HPDE6-E6E7 (cell line): ENCODE measurements at regions not wholly inside any gene's neighbourhood (a gene's known extent, or its start where the extent isn't known, plus 50 kb on each side); places are given as distances from the start of the nearest gene placed in this dataset.
"Not testable (repeated sequence)": the region's sequence is repeated elsewhere in the genome, so short reads cannot be mapped to it uniquely, and the experiment has no call there.

ENCODE experiments used
- DNase-seq: peaks from one replicate; pipeline ENCODE4 v3.0.0; 2011; ENCODE audit warnings: missing footprints; ENCODE audit errors: extremely low spot score

DNA sequence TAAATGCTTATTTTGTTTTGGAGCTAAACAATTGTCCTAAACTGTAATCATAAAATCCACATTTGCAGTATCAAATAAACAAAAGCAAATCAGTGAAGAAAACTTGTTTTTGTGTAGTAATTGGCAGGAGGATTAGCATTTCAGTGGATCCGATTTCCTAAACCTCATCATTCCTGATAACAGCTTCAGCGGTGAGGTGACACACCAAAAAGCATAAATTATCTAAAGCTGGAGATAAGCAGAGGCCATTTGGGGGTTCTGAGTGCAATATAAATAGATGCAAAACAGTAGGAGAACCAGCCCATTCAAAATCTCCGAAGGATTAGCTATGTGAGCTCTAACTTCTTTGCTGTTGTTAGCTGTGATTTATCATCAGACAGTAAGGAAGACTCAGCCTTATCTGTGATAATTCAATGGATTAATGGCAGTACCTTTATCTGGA, 235.8 kb downstream of the EPHA7 start:
- DNase-seq: no peak

DNA sequence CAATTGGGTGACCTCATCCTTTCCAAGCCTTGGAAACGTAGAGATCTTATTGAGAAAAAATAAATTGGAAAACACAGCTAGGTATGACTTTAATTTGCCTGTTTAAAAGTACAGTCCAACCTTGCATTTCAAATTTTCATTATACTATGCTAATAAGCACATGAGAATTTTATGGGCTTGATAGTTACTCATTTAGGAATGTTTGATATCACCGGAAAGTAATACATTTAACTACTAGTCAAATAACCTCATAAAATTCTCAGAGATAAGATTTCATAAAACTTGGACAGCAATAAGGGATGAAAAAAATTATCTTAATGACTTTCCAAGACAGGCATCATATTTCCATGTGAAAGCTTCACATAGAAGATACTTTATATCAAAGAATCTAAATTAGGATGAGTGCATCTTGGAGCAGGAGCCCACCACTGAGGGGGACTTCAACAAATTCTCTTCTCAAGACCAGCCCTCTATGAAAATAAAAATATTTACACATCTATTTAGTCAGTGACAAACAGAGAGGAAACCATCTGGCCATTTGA, 236.3 kb downstream of the EPHA7 start:
- no peak for DNase-seq

DNA sequence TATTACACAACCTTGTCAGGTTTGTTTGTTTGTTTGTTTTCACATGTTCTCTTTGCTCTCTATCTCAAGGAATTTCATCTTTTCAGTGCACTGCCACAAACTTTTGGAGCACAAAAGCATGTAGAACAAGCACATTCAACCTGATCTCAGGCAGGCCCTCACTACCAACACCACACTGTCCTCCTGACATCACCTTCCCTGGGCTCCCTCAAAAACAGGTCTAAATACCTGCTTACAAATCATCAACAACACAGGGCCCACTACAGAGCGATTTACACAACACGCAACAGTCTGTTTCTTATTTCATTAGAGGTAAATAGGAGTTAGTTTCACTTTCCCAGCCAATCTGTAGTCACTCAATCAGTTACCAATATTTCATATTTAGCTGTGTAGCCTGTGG, 241.4 kb downstream of the EPHA7 start:
- no peak for DNase-seq

DNA sequence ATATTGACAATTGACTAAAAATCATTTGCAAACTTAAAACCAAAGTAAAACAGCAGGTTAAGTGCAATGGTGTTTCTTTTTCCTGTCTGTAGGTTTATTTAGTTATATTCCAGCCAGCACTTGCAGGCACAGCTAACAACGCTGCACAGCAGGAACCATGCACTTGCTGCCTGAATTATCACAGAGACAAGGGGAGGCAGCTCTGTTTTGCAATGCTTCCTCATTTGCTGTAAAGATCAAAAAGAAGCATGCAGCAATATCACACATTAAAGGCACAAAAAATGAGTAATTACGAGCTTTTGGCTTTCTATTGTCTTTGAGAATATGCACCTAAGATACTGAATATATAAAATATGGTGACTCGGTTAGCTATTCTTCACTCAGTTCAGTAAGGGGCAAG, 241.9 kb downstream of the EPHA7 start:
- no peak for DNase-seq

DNA sequence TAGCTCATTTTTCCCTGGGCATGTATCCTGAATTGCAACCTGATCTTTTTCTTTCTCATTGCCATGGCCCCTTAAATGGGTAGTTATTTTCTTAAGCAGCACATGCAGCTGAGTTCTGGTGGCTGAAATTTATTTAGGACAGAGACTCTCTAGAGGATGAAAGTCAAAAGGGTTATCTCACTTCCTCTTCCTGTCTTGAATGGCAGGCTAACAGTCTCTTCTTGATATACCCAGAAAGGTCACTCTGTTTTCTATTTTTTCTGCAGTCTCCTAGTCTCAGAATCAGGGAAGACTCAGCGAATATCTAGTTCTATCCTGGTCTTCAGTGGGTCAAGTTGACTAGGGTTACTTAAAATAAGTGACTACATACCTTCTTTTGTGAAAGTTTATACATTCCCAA, 243.3 kb downstream of the EPHA7 start:
- DNase-seq: no peak

DNA sequence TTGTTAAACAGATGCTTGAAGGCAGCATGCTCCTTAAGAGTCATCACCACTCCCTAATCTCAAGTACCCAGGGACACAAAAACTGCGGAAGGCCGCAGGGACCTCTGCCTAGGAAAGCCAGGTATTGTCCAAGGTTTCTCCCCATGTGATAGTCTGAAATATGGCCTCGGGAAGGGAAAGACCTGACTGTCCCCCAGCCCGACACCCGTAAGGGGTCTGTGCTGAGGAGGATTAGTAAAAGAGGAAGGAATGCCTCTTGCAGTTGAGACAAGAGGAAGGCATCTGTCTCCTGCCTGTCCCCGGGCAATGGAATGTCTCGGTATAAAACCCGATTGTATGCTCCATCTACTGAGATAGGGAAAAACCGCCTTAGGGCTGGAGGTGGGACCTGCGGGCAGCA, 245.8 kb downstream of the EPHA7 start:
- DNase-seq: not testable (repeated sequence)

DNA sequence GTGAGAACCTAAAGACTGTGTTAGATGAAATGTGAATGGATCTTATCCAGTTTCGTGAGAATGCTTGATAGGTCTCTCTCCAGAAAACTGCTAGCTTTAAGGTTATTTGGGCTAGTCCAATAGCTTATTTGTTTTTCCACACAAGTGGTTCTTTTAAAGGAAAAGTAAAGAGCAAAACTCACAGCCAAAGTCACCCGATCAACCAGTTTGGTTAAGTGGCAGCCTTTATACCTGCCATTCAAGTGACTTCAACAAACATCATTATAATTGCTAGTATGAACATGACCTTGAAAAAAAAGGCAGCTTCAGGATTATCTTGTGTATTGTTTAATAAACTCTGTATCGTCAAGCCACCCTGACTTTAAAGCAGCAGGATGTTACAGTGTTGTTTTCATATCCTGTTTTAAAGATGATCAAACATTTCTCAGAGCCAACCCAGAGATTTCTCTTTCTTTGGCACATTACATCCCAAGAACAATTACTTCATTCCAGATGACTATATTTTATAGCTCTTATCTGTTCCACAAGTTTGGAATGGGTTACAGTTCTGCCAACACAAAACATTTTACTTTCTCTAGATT, 253.4 kb downstream of the EPHA7 start:
- no peak for DNase-seq

DNA sequence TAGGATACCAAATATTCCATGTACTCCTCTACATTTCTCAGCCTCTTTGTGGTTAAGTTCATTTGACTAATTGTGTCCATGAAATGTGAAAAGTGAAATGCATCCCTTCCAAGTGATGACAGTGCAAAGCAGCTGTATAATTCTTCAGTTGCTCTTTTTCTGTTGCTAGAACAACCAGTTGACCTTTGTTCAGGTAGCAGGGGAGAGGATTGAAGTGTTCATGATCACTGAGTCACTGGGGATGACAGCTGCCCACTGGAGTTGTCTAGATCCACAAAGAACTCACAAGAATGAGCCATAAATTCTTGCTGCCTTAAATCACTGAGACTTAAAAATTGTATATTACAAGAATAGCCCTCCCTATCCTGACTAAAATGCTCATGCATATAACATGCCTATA, 254.6 kb downstream of the EPHA7 start:
- no peak for DNase-seq

DNA sequence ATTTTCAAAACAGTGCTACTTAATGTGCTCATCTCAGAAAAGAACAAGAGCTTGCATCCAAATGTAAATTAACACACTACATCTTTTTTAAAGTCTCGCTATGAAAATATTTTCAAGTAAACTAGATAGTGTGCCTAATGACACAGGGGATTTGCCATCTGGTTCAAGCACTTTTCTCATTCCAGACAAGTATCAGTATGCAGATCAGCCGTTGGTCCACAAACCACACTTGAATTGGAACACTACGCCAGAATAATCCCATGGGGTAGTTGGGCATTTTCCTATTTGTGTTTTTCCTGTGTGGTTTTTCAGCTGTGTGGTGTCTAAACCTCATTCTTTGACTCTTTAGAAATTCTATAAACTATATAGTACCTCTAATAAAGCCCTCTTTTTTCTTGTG, 256.2 kb downstream of the EPHA7 start:
- no peak for DNase-seq

DNA sequence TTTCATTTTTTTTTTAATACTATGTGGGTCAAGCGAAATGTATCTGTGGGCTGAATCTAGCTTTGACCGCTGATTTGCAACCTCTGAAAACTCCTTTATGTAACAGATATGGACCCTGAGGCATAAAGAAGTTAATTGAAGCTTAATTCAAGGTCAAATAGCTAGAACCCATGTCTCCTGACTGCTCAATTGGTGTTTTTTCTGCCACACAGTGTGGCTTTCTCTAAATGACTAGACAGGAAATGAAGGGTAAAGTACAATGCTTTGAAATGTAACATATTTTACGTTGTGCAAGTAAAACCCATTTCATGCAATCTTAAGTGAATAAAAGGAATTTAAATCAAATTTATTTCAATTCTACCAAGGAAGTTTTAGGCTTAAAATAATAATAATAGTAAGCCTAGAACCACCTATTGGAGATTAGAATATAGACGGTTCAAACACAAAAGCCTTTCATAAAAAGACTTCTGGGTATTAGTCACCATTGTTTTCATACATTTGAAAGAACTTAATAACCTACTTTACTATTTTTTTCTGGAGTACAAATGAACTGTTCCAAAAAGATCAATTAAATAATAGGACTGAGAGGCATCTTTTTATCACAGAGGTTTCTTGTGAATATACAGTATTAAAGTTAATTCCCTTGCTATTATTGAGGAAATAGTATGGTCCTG, 279.8 kb downstream of the EPHA7 start:
- DNase-seq: no peak

DNA sequence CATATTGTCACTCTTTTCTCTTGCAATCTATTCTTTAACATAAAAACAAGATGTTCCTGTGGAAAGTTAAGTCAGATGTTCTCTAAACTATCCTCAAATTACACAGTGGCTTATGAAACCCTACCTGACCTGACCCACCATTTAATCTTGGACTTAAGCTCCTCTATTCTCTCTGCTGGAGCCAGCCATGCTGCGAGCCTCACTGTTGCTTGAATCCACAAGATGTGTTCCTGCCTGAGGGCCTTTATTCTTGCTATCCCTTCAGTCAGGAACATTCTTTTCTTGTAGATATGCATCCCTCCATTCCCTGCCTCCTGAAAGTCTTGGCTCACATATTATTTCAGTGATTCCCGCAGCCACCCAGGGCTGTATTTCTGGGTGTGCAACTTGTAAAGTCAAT, 283.2 kb downstream of the EPHA7 start:
- DNase-seq: no peak

DNA sequence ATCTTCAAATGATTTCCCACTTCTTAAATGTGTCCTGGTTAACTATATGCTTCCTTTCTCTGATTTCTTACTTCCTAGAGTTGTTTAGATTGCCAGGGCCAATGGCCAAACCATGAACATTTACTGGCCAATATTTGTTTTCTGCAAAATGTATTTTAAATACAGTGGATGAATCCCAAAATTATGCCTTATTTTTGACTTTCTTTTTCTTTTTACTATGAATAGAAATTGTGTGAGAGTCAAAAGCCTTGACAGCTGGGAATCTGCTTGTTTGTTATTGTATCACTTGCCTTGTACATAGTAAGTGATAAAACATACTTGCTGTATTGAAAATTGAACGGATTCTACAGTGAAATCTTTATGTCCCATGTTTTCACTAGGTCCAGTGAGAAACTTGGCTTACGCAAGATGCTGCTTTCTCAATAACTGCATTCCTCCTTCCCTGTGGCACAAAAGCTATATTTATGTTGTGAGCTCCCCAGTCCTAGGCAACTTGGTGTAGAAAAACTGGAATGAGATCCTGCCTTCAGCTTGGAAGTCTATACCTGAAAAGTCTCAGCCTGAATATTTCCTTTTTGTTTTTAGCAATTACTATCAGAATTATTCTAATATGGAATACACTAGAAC, 295.2 kb downstream of the EPHA7 start:
- no peak for DNase-seq

DNA sequence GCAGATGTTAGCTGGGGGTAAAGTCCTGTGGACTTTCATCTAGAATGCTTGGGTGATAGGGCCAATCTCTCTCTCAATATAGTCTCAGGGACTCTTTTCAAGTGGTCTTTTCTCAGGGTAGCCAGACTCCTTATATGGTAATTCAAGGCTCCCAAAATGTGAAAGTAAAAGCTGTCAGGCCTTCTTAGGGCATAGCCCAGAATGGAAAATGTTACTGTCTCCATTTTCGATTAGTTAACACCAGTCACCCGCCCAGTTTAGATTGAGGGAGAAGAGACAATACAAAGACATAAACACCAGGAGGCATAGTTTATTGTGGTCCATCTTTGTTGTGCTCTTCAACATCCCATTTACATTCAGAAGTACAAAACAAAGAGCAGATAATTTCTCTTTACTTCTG, 295.8 kb downstream of the EPHA7 start:
- no peak for DNase-seq

DNA sequence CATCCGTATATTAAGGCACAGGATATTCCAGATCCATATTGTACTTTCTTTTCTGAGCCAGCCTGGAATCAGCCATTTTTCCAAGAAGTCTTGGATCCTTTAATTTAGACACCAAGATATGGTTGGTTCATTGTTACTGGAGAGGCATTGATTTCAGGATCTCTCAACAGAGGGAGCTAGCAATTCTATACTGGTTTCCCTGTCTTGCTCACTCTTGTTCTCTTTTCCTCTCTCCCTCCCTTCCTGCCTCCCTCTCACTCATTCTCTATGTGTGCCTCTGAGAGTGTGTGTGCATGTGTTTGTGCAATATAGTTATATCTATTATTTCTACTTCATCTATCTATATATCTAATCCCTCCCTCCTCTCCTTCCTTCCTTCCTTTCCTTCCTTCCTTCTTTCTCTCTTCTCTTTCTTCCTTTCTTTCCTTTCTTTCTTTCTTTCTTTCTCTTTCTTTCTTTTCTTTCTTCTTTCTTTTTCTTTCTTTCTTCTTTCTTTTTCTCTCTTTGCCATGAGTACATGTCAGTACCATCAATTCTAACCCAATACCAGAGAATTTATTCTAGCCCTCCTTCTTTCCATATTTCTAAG, 299.1 kb downstream of the EPHA7 start:
- DNase-seq: no peak

DNA sequence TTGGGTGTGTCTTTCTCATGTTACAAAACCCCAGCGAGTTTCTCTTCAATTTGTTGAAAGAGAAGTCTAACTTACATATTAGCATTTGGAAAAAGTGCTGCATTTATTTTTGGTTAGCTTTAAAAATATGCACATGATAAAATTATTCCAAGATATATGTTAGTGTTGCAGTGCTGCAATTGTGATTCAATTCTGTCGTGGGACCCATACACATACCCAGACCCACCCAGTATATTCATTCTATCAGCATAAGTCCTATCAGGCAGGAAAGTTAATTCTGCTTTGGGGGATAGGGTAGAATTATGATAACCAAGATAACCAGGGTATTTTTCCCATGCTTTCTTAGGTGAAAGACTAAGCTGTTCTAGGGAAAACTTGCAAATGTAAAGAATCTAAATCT, 313.5 kb downstream of the EPHA7 start:
- DNase-seq: no peak

DNA sequence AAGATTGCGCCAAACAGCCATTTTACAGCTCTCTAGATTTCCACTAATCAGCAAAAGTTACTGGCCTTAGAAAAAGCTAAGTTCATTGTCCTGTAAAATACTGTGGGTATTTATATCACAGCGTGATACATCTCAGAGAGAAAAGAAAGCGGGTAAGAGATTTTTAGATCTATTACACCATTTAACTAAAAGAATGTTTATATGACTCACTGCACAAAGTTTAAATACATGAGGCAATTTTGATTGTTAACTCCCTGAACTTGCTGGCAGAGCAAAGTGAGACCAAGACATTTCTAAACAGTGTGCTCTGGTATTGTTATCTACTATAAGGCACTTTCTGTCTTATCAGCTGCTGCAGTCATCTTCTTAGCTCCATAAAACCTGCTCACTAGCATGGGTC, 314.3 kb downstream of the EPHA7 start:
- no peak for DNase-seq

DNA sequence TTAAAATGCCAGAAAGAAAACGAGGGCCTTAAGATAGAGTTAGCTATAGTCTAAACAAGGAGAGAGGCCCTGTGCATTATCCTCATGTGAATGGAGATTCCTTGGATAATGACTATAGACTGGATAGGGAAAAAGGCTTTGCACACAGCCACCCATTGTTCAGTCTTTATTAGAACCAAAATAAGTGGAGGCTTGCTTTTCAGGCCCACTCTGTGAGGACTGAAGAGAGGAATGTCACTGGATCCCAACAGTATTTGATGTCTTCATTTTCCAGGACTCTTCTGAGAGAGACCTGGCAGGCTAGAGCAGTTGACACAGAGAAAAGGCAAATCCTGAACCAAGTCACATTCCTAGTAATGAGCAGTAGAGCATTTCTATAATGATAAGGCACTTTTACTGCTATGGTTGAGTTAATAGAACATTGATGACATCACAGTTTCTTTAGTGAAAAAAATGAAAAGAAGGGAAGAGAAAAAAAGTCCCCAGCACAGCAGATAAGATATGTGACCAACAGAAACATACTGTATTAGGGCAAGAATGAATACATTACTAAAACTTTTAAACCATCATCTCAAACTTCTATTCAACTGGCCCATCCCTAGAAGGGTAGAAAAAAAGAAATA, 315.1 kb downstream of the EPHA7 start:
- no peak for DNase-seq

DNA sequence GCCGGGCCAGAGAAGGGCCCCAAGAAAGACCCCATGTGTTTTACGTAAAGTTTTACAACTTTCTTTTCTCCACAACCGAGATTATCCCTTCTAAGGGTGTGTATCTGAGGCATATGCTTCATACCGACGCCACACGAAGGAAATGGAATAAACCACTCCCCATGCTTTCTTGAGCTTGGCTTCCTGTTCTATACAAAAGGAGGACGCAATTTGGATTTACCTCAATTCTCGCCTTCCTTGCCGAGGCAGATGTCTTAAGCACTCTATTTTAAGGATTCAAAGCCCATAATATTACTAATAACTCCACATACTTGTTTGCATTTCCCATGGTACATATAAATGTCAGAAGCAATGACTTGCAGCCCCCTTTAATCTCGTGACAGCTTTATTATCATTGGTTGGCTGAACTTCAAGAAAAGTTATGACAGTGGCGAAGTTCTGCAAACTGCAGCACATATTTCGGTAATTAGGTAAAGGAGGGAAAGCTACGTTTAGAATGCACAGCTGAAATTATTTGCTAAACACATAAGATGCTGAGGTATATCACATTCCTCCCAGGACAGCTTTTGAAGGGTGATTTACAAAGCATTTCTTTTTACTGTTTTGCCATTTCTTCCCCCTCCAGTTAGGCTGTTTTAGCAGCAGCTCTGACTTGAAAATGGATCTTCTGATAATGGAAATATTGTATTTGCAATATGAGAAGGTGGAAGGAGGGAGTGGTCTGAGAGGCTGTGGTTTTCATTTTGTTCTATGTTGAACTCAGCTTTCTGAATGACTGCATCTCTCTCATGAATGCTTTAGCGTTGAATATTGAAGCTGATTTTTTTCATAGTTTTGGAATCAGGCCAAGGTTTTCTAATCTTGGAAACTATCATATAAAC, 330.5 kb downstream of the EPHA7 start:
- no peak for DNase-seq

DNA sequence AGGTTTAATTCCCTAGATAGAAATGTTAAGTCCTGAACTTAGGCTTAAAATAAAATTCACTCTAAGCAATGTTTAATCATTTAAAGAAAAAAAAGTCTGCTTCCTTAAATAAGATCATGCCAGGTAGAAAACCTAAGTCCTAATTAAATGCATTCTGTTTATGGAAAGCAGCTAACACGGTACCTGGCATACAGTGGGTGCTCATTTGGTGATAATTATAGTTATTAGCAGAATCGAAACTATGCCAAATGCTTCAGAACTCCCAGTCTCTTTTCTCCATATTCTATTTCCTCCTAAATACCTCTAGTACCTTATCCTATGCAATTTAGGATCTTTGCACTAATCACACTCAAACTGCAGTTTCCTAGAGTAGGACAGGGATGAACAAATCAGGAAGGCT, 331.8 kb downstream of the EPHA7 start:
- no peak for DNase-seq

DNA sequence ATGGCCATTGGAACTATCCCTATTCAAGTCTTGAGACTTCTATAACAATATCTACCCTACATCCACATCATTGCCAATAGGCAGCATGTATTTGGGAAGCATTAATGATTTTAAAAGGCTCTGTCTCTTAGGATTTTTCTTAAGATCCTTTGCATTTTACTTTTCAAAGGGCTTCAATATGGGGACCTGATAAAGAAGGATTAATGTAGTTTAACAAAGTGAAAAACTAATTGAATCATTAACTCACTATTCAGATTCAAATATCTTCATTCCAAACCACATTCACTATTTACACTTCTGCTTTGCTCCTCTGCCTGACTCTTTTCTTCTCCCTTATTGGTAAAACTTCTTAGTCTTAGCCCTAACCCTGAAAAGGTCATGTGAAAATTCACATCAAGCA, 333.0 kb downstream of the EPHA7 start:
- no peak for DNase-seq
